T-helper 17 cell (primary cell): ENCODE measurements at regions not wholly inside any gene's neighbourhood (a gene's known extent, or its start where the extent isn't known, plus 50 kb on each side); places are given as distances from the start of the nearest gene placed in this dataset.

ENCODE experiments used
- ATAC-seq: fragments of 150-1000 bp; cut with Tn5 transposase; 2 replicates; pipeline ENCODE4 v1.10.0; 2021; ENCODE audit warnings: mild to moderate bottlenecking, moderate library complexity
- DNase-seq, 3 donors: peaks; one replicate each; pipeline versions ENCODE4 v3.0.0 to v3.0.0-alpha.2; 2020 to 2021
- H3K9me3 ChIP-seq: one replicate; pipeline ENCODE4 v1.7.0; 2013; ENCODE audit warnings: low read length, mild to moderate bottlenecking; ENCODE audit not compliant: control insufficient read depth, poor library complexity, severe bottlenecking
- H3K27ac Mint-ChIP-seq: one replicate; pipeline ENCODE4 v1.8.0; 2022; ENCODE audit warnings: mild to moderate bottlenecking, moderate library complexity, mixed read lengths
- H3K27me3 Mint-ChIP-seq: one replicate; pipeline ENCODE4 v1.8.0; 2022; ENCODE audit warnings: mixed read lengths
- H3K36me3 Mint-ChIP-seq: one replicate; pipeline ENCODE4 v1.8.0; 2022; ENCODE audit warnings: low read depth, mixed read lengths
- H3K4me1 Mint-ChIP-seq: one replicate; pipeline ENCODE4 v1.8.0; 2022; ENCODE audit warnings: mild to moderate bottlenecking, mixed read lengths
- H3K4me3 Mint-ChIP-seq: one replicate; pipeline ENCODE4 v1.8.0; 2022; ENCODE audit warnings: mild to moderate bottlenecking, moderate library complexity, mixed read lengths

GRCh38 chr20:22369100-22369499 lies 215.3 kb downstream of the FOXA2 start:
- Mint-ChIP-seq H3K4me1 (no peaks in the 10 kb centered on the region), H3K27ac (no peak overlapping the region), H3K4me3 (no peak overlapping the region), H3K36me3 (no peaks in the 10 kb centered on the region), H3K27me3 (no peaks in the 10 kb centered on the region)
- ATAC-seq (no peak), DNase-seq (no peak)
- no peaks in the 10 kb centered on the region for H3K9me3 ChIP-seq

- H3K4me1 Mint-ChIP-seq: no peaks in the 10 kb centered on the region
These were observed 216.1 kb downstream of the FOXA2 start for GRCh38 chr20:22368235-22368634.

GRCh38 chr20:22366631-22367030 lies 217.7 kb downstream of the FOXA2 start:
- Mint-ChIP-seq H3K27ac (no peak overlapping the region), H3K36me3 (no peaks in the 10 kb centered on the region), H3K27me3 (no peaks in the 10 kb centered on the region), H3K4me3 (no peak overlapping the region), H3K4me1 (no peaks in the 10 kb centered on the region)
- no peaks in the 10 kb centered on the region for H3K9me3 ChIP-seq
- ATAC-seq (no peak), DNase-seq (no peak)

More at GRCh38 chr20:22368235-22368634, 216.1 kb downstream of the FOXA2 start:
- H3K9me3 ChIP-seq: no peaks in the 10 kb centered on the region
- DNase-seq (no peak), ATAC-seq (no peak)
- no peaks in the 10 kb centered on the region for H3K36me3 Mint-ChIP-seq
- H3K27ac Mint-ChIP-seq: no peak overlapping the region
- no peaks in the 10 kb centered on the region for H3K27me3 Mint-ChIP-seq
- no peak overlapping the region for H3K4me3 Mint-ChIP-seq

- Mint-ChIP-seq H3K27ac (no peak overlapping the region), H3K36me3 (no peaks in the 10 kb centered on the region), H3K27me3 (no peaks in the 10 kb centered on the region), H3K4me3 (no peak overlapping the region), H3K4me1 (no peaks in the 10 kb centered on the region)
- H3K9me3 ChIP-seq: no peaks in the 10 kb centered on the region
- ATAC-seq (no peak), DNase-seq (no peak)
These were observed 229.7 kb downstream of the FOXA2 start for GRCh38 chr20:22354647-22355046.

- no peaks in the 10 kb centered on the region for H3K9me3 ChIP-seq
- Mint-ChIP-seq H3K27ac (no peak overlapping the region), H3K4me3 (no peak overlapping the region), H3K36me3 (no peaks in the 10 kb centered on the region), H3K4me1 (no peaks in the 10 kb centered on the region), H3K27me3 (no peaks in the 10 kb centered on the region)
- ATAC-seq (no peak), DNase-seq (no peak)
These were observed 230.8 kb downstream of the FOXA2 start for GRCh38 chr20:22353586-22353985.

- ATAC-seq (no peak), DNase-seq (no peak)
- H3K27me3 Mint-ChIP-seq: peaks cover 6% of the 10 kb centered on the region
- no peaks in the 10 kb centered on the region for H3K36me3 Mint-ChIP-seq
- H3K4me3 Mint-ChIP-seq: no peak overlapping the region
- H3K9me3 ChIP-seq: no peaks in the 10 kb centered on the region
- H3K27ac Mint-ChIP-seq: no peak overlapping the region
- H3K4me1 Mint-ChIP-seq: no peaks in the 10 kb centered on the region
These were observed 232.4 kb downstream of the FOXA2 start for GRCh38 chr20:22352019-22352418.

GRCh38 chr20:22350624-22351023 lies 233.7 kb downstream of the FOXA2 start:
- ATAC-seq (no peak), DNase-seq (no peak)
- no peaks in the 10 kb centered on the region for H3K36me3 Mint-ChIP-seq
- peaks cover 6% of the 10 kb centered on the region for H3K27me3 Mint-ChIP-seq
- no peak overlapping the region for H3K4me3 Mint-ChIP-seq
- H3K9me3 ChIP-seq: no peaks in the 10 kb centered on the region
- H3K27ac Mint-ChIP-seq: no peak overlapping the region
- H3K4me1 Mint-ChIP-seq: no peaks in the 10 kb centered on the region

- no peak for ATAC-seq
- H3K27ac Mint-ChIP-seq: no peak overlapping the region
- H3K4me1 Mint-ChIP-seq: no peaks in the 10 kb centered on the region
- peaks cover 6% of the 10 kb centered on the region for H3K27me3 Mint-ChIP-seq
- no peaks in the 10 kb centered on the region for H3K9me3 ChIP-seq
- no peak overlapping the region for H3K4me3 Mint-ChIP-seq
- no peaks in the 10 kb centered on the region for H3K36me3 Mint-ChIP-seq
- no peak for DNase-seq
These were observed 236.4 kb downstream of the FOXA2 start for GRCh38 chr20:22348010-22348409.

GRCh38 chr20:22346716-22347115 lies 237.7 kb downstream of the FOXA2 start:
- DNase-seq: no peak
- ATAC-seq: no peak
- Mint-ChIP-seq H3K4me3 (no peak overlapping the region), H3K27ac (no peak overlapping the region), H3K27me3 (peaks cover 6% of the 10 kb centered on the region), H3K36me3 (no peaks in the 10 kb centered on the region), H3K4me1 (no peaks in the 10 kb centered on the region)
- H3K9me3 ChIP-seq: no peaks in the 10 kb centered on the region

GRCh38 chr20:22343612-22344011 lies 240.8 kb downstream of the FOXA2 start:
- H3K4me3 Mint-ChIP-seq: no peak overlapping the region
- DNase-seq (no peak), ATAC-seq (no peak)
- H3K27me3 Mint-ChIP-seq: peaks cover 20% of the 10 kb centered on the region
- no peaks in the 10 kb centered on the region for H3K4me1 Mint-ChIP-seq
- H3K36me3 Mint-ChIP-seq: no peaks in the 10 kb centered on the region
- H3K9me3 ChIP-seq: no peaks in the 10 kb centered on the region
- H3K27ac Mint-ChIP-seq: no peak overlapping the region

GRCh38 chr20:22342410-22342809 lies 242.0 kb downstream of the FOXA2 start:
- Mint-ChIP-seq H3K27ac (no peak overlapping the region), H3K27me3 (peaks cover 20% of the 10 kb centered on the region), H3K4me3 (no peak overlapping the region), H3K4me1 (no peaks in the 10 kb centered on the region), H3K36me3 (no peaks in the 10 kb centered on the region)
- no peak for ATAC-seq
- no peak for DNase-seq
- H3K9me3 ChIP-seq: no peaks in the 10 kb centered on the region

- Mint-ChIP-seq H3K4me1 (no peaks in the 10 kb centered on the region), H3K27me3 (peaks cover 20% of the 10 kb centered on the region)
These were observed 242.9 kb downstream of the FOXA2 start for GRCh38 chr20:22341508-22341907.

GRCh38 chr20:22339946-22340345 lies 244.4 kb downstream of the FOXA2 start:
- Mint-ChIP-seq H3K4me1 (no peaks in the 10 kb centered on the region), H3K4me3 (no peak overlapping the region), H3K27ac (no peak overlapping the region), H3K36me3 (no peaks in the 10 kb centered on the region), H3K27me3 (peaks cover 20% of the 10 kb centered on the region)
- DNase-seq (no peak), ATAC-seq (no peak)
- no peaks in the 10 kb centered on the region for H3K9me3 ChIP-seq

More at GRCh38 chr20:22341508-22341907, 242.9 kb downstream of the FOXA2 start:
- H3K4me3 Mint-ChIP-seq: no peak overlapping the region
- ATAC-seq (no peak), DNase-seq (no peak)
- no peaks in the 10 kb centered on the region for H3K36me3 Mint-ChIP-seq
- no peaks in the 10 kb centered on the region for H3K9me3 ChIP-seq
- H3K27ac Mint-ChIP-seq: no peak overlapping the region

- H3K4me3 Mint-ChIP-seq: no peak overlapping the region
- peaks cover 20% of the 10 kb centered on the region for H3K27me3 Mint-ChIP-seq
- H3K9me3 ChIP-seq: no peaks in the 10 kb centered on the region
- H3K36me3 Mint-ChIP-seq: no peaks in the 10 kb centered on the region
- no peak for DNase-seq
- no peak for ATAC-seq
- H3K4me1 Mint-ChIP-seq: no peaks in the 10 kb centered on the region
- H3K27ac Mint-ChIP-seq: no peak overlapping the region
These were observed 245.1 kb downstream of the FOXA2 start for GRCh38 chr20:22339091-22339881.
